SU-DHL-6 (cell line): ENCODE measurements at regions not wholly inside any gene's neighbourhood (a gene's known extent, or its start where the extent isn't known, plus 50 kb on each side); places are given as distances from the start of the nearest gene placed in this dataset.

Source experiments
- EZH2phosphoT487 ChIP-seq: fragments of 200-600 bp; sonication (generic), shearing (Covaris generic); conservative IDR thresholded peaks from 2 replicates; pipeline ENCODE4 v1.6.1; 2018; ENCODE audit warnings: mild to moderate bottlenecking, antibody characterized with exemption, low read length, moderate library complexity, mixed read lengths
- TF ChIP-seq, protein P1 (sequence below): fragments of 200-600 bp; sonication (generic); IDR thresholded peaks from one replicate; pipeline ENCODE4 v1.5.1; 2017; ENCODE audit warnings: antibody characterized with exemption, mild to moderate bottlenecking, low read length, moderate library complexity; ENCODE audit not compliant: insufficient read depth, poor library complexity, severe bottlenecking

DNA sequence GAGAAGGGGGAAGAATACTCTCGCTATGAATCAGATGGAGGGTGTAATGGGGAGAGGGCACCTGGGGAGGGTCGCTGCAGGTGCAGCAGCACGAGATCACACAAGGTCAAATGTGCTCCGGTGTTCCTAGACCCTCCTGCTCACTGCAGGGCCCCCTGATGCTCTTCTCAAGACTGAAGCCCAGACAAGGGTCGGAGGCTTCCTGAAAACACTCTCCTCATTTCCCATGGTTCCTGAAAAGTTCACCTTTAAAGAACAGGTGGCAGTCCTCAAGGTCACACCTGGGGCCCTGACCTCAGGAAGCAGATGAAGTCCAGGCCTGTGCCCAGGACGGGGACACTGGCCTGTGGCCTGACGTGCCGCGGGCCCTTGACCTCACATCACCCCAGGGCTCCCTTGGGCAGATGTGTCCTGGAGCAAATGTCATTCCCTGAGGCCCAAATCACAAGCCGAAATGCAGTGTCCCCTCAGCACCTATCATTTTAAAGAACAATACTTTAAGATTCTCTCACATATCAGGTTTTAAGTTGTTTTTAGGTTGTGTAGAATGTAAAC, 289.8 kb downstream of the GLRX3 start:
- TF ChIP-seq, protein P1, sequence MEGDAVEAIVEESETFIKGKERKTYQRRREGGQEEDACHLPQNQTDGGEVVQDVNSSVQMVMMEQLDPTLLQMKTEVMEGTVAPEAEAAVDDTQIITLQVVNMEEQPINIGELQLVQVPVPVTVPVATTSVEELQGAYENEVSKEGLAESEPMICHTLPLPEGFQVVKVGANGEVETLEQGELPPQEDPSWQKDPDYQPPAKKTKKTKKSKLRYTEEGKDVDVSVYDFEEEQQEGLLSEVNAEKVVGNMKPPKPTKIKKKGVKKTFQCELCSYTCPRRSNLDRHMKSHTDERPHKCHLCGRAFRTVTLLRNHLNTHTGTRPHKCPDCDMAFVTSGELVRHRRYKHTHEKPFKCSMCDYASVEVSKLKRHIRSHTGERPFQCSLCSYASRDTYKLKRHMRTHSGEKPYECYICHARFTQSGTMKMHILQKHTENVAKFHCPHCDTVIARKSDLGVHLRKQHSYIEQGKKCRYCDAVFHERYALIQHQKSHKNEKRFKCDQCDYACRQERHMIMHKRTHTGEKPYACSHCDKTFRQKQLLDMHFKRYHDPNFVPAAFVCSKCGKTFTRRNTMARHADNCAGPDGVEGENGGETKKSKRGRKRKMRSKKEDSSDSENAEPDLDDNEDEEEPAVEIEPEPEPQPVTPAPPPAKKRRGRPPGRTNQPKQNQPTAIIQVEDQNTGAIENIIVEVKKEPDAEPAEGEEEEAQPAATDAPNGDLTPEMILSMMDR, result no peak
- no peak for TF ChIP-seq EZH2phosphoT487
